K562 (cell line): ENCODE measurements at regions not wholly inside any gene's neighbourhood (a gene's known extent, or its start where the extent isn't known, plus 50 kb on each side); places are given as distances from the start of the nearest gene placed in this dataset.

Source experiments
- ATAC-seq: fragments of 200-7000 bp; cut with Tn5 transposase; 3 replicates; pipeline ENCODE4 v1.9.1; 2020; ENCODE audit warnings: moderate library complexity
- BruUV-seq: library from RNA; stranded (reverse); fragments of 400-500 nt; replicated peaks from 2 replicates; lab custom pipeline; 2021; lab: Mats Ljungman, UMichigan
- CTCF ChIA-PET: fragments of 300-600 bp; formaldehyde crosslinking; extraction: SDS; loops from one replicate; lab custom pipeline; 2021; ENCODE audit warnings: low intra/inter-chr PET ratio; lab: Yijun Ruan, JAX
- POLR2A ChIA-PET: fragments of 300-600, 350-650 bp; sonication (Branson Sonifier 250); formaldehyde crosslinking; extraction: SDS; loops from one replicate; lab custom pipeline; 2021; ENCODE audit warnings: antibody characterized with exemption, inconsistent platforms; lab: Yijun Ruan, JAX
- DNase-seq, 4 experiments: peaks; one replicate each; pipeline versions ENCODE4 v3.0.0 to v3.0.0-alpha.2; 2011 to 2018; ENCODE audit warnings: low spot score in 3 of 4, mixed read lengths in 3 of 4; ENCODE audit errors: extremely low read depth in 1 of 4
- FAIRE-seq: peaks from 2 replicates; lab custom pipeline; 2011; peaks lifted over from hg19 to GRCh38; lab: Jason Lieb, UNC
- H2AFZ ChIP-seq: 2 replicates; pipeline ENCODE4 v1.6.0; 2011; ENCODE audit warnings: low read depth, low read length, control low read depth, inconsistent platforms
- H3K27ac ChIP-seq: fragments of 200-600 bp; 3 replicates; pipeline ENCODE4 v1.8.0; 2011; ENCODE audit warnings: low read depth, mild to moderate bottlenecking, control low read depth, inconsistent platforms, low read length, moderate library complexity, mixed read lengths; ENCODE audit errors: extremely low read depth
- H3K27me3 ChIP-seq, 2 experiments: fragments of 300-600 bp in 1 of 2; 2 replicates in 1 of 2; 3 replicates in 1 of 2; pipeline versions ENCODE4 v1.6.0 to v1.8.0; 2011; ENCODE audit warnings: inconsistent platforms in 2 of 2, low read length in 2 of 2, mild to moderate bottlenecking in 1 of 2, mixed read lengths in 1 of 2, moderate library complexity in 1 of 2; ENCODE audit not compliant: control insufficient read depth in 2 of 2, insufficient read depth in 2 of 2
- H3K36me3 ChIP-seq: fragments of 300-600 bp; 3 replicates; pipeline ENCODE4 v1.8.0; 2011; ENCODE audit warnings: mild to moderate bottlenecking, low read length, inconsistent platforms; ENCODE audit not compliant: control insufficient read depth, insufficient read depth
- H3K4me1 ChIP-seq, 2 experiments: fragments of 200-600 bp in 1 of 2; replicated peaks in 1 of 2; 2 replicates in 1 of 2; 3 replicates in 1 of 2; pipeline versions ENCODE4 v1.5.1 to v1.8.0; 2011; ENCODE audit warnings: inconsistent platforms in 2 of 2, low read length in 2 of 2, mild to moderate bottlenecking in 1 of 2, mixed read lengths in 1 of 2, moderate library complexity in 1 of 2; ENCODE audit not compliant: control insufficient read depth in 2 of 2, insufficient read depth in 2 of 2
- H3K4me2 ChIP-seq: 2 replicates; pipeline ENCODE4 v1.6.1; 2011; ENCODE audit warnings: low read length, control low read depth, inconsistent platforms, mixed read lengths; ENCODE audit not compliant: insufficient read depth
- H3K4me3 ChIP-seq: fragments of 200-600 bp; sonication (generic), shearing (Covaris generic); 2 replicates; pipeline ENCODE4 v1.5.1; 2016; ENCODE audit warnings: control low read depth, inconsistent platforms
- H3K79me2 ChIP-seq: fragments of 200-600 bp; 3 replicates; pipeline ENCODE4 v1.8.0; 2011; ENCODE audit warnings: low read length, inconsistent platforms; ENCODE audit not compliant: control insufficient read depth, insufficient read depth
- H3K9ac ChIP-seq, 2 experiments: 2 replicates each; pipeline versions ENCODE4 v1.6.0 to v1.6.1; 2011; ENCODE audit warnings: low read depth in 2 of 2, low read length in 2 of 2, control low read depth in 1 of 2, inconsistent platforms in 1 of 2, mild to moderate bottlenecking in 1 of 2, mixed read lengths in 1 of 2; ENCODE audit not compliant: insufficient read depth in 1 of 2
- H3K9me1 ChIP-seq: one replicate; pipeline ENCODE4 v1.6.0; 2011; ENCODE audit warnings: inconsistent platforms, mild to moderate bottlenecking, low read length, moderate library complexity; ENCODE audit not compliant: control insufficient read depth, insufficient read depth
- H3K9me3 ChIP-seq: replicated peaks from 2 replicates; pipeline ENCODE4 v1.5.1; 2011; ENCODE audit warnings: low read depth, low read length, inconsistent platforms; ENCODE audit not compliant: control insufficient read depth, insufficient read depth
- H4K20me1 ChIP-seq: replicated peaks from 2 replicates; pipeline ENCODE4 v1.6.1; 2011; ENCODE audit warnings: low read length, inconsistent platforms, mixed read lengths; ENCODE audit not compliant: control insufficient read depth, insufficient read depth
- HMGN3 ChIP-seq: IDR thresholded peaks from 2 replicates; pipeline ENCODE4 v1.6.1; 2011; ENCODE audit warnings: borderline replicate concordance, low read depth, mild to moderate bottlenecking, mixed read lengths, low read length; ENCODE audit not compliant: insufficient read length; ENCODE audit errors: extremely low read depth
- NFIX ChIP-seq: fragments of 250-450 bp; sonication (Bioruptor Pico); IDR thresholded peaks from 2 replicates; pipeline ENCODE4 v1.4.0; 2020; ENCODE audit warnings: low read depth, mild to moderate bottlenecking, moderate library complexity
- WGBS: fragments of 100-300 bp; shearing (Covaris generic); methylation state at CpG from one replicate; pipeline ENCODE4 v1.1.6; 2016; ENCODE audit warnings: low coverage, mixed read lengths; ENCODE audit not compliant: insufficient coverage; ENCODE audit errors: missing lambda C conversion rate; 5-methylcytosine and 5-hydroxymethylcytosine counted together
- in situ Hi-C: fragments of 300-500 bp; cut with MboI; formaldehyde crosslinking; loops from 4 replicates; pipeline ENCODE4 v1.15.0; 2018; ENCODE audit warnings: inconsistent platforms, mixed read lengths
- intact Hi-C: fragments of 100-400 bp; cut with micrococcal nuclease; formaldehyde crosslinking; loops from 2 replicates; pipeline ENCODE4 v1.14.2; 2022
- TF ChIP-seq, protein P1 (sequence below): fragments of 450-650 bp; formaldehyde crosslinking; IDR thresholded peaks from 2 replicates; pipeline ENCODE4 v1.4.0; 2020; ENCODE audit warnings: mild to moderate bottlenecking
- TF ChIP-seq, protein P2 (sequence below): fragments of 450-650 bp; IDR thresholded peaks from 2 replicates; pipeline ENCODE4 v1.6.1; 2016; ENCODE audit warnings: borderline replicate concordance

DNA sequence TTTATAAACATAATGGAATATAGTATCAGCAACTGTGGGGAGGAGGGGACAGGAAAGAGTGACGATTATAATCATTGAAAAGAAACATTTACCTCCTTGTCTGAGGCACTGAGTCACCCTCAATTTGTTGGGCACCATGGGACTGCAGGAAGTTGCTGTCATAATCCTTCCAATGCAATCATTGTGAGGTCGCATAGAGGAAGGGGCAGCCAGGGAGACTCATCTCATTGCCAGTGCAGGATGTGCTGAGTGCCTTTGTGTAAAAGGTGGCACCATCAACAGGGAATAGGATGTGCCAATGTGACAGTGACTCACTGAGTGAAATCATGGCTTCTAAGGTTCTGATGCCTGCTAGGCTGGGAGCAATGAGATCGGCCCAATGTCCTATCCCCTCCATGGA is 300.4 kb upstream of the ADAMTS9 start:
- FAIRE-seq (no peak), ATAC-seq (no peak), DNase-seq (no peak)
- intact Hi-C loops (no loop called here), in situ Hi-C loops (no loop called here)
- Histone ChIP-seq H3K4me1 (no peaks in the 10 kb centered on the region; a peak in 1 of 5 replicates), H3K27me3 (no peaks in the 10 kb centered on the region), H3K9me3 (no peaks in the 10 kb centered on the region), H3K36me3 (no peaks in the 10 kb centered on the region), H3K4me2 (no peak overlapping the region), H3K27ac (no peak overlapping the region), H2AFZ (no peak overlapping the region), H3K79me2 (no peaks in the 10 kb centered on the region), H3K9ac (no peak overlapping the region), H3K9me1 (no peaks in the 10 kb centered on the region), H3K4me3 (no peak overlapping the region), H4K20me1 (no peaks in the 10 kb centered on the region)
- no TSS peak for BruUV-seq
- 20% methylated on average over 2 of the region's 3 CpGs for WGBS
- POLR2A ChIA-PET: no interaction called here
- CTCF ChIA-PET: no interaction called here
- TF ChIP-seq, protein P1, sequence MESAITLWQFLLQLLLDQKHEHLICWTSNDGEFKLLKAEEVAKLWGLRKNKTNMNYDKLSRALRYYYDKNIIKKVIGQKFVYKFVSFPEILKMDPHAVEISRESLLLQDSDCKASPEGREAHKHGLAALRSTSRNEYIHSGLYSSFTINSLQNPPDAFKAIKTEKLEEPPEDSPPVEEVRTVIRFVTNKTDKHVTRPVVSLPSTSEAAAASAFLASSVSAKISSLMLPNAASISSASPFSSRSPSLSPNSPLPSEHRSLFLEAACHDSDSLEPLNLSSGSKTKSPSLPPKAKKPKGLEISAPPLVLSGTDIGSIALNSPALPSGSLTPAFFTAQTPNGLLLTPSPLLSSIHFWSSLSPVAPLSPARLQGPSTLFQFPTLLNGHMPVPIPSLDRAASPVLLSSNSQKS: no peak
- TF ChIP-seq NFIX (no peak), HMGN3 (no peak)
- TF ChIP-seq, protein P2, sequence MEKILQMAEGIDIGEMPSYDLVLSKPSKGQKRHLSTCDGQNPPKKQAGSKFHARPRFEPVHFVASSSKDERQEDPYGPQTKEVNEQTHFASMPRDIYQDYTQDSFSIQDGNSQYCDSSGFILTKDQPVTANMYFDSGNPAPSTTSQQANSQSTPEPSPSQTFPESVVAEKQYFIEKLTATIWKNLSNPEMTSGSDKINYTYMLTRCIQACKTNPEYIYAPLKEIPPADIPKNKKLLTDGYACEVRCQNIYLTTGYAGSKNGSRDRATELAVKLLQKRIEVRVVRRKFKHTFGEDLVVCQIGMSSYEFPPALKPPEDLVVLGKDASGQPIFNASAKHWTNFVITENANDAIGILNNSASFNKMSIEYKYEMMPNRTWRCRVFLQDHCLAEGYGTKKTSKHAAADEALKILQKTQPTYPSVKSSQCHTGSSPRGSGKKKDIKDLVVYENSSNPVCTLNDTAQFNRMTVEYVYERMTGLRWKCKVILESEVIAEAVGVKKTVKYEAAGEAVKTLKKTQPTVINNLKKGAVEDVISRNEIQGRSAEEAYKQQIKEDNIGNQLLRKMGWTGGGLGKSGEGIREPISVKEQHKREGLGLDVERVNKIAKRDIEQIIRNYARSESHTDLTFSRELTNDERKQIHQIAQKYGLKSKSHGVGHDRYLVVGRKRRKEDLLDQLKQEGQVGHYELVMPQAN: no peak
